ENCODE measurements at regions not wholly inside any gene's neighbourhood (a gene's known extent, or its start where the extent isn't known, plus 50 kb on each side); places are given as distances from the start of the nearest gene placed in this dataset.

DNA sequence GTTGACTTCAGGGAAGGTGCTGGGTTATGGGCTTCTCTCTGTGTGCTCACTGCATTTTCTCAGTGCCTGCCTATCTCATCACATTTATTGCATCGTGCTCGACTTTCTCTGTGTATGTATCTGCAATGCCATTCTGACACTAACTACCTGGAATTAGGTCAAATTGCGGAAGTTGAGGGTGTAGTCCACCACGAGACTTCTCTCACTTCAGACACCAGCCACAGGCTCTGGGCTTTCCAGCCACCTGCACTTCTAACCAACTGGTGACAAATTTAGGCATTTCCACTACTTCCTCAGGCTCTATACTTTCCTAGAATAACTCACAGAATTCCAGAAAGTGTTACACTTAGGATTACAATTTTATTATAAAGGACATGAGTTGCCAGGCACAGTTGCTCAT is 188.6 kb upstream of the ZNF608 start (continued):
- TF ChIP-seq, protein P1, sequence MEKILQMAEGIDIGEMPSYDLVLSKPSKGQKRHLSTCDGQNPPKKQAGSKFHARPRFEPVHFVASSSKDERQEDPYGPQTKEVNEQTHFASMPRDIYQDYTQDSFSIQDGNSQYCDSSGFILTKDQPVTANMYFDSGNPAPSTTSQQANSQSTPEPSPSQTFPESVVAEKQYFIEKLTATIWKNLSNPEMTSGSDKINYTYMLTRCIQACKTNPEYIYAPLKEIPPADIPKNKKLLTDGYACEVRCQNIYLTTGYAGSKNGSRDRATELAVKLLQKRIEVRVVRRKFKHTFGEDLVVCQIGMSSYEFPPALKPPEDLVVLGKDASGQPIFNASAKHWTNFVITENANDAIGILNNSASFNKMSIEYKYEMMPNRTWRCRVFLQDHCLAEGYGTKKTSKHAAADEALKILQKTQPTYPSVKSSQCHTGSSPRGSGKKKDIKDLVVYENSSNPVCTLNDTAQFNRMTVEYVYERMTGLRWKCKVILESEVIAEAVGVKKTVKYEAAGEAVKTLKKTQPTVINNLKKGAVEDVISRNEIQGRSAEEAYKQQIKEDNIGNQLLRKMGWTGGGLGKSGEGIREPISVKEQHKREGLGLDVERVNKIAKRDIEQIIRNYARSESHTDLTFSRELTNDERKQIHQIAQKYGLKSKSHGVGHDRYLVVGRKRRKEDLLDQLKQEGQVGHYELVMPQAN (conservative IDR thresholded peaks at IDR 0.05) = no peak
- TF ChIP-seq ETV6 (conservative IDR thresholded peaks at IDR 0.05 in 1 of 2, IDR thresholded peaks at IDR 0.05 in 1 of 2; ENCODE audit: borderline replicate concordance in 1 of 2, low read depth in 1 of 2) (peak in 1 of 2 experiments; percentile 91; a peak in 2 of 4 replicates), ATF2 (IDR thresholded peaks at IDR 0.05; ENCODE audit: low read length) (peak; percentile 73), DPF2 (IDR thresholded peaks at IDR 0.05) (peak; percentile 93), MYC (IDR thresholded peaks at IDR 0.05; ENCODE audit: insufficient read depth, insufficient read length, insufficient replicate concordance, low read length, severe bottlenecking) (no peak), JUND (IDR thresholded peaks at IDR 0.05; ENCODE audit: low read depth, low read length) (no peak), ZNF687 (IDR thresholded peaks at IDR 0.05) (peak; percentile 66), CTCF (IDR thresholded peaks at IDR 0.05 in 2 of 3, conservative IDR thresholded peaks at IDR 0.05 in 1 of 3; ENCODE audit: control insufficient read depth in 2 of 3, extremely low read depth in 1 of 3, insufficient read depth in 1 of 3, low read depth in 3 of 3, low read length in 3 of 3) (no peak), ZBTB11 (CRISPR knock-in tag; IDR thresholded peaks at IDR 0.05) (no peak), JUNB (IDR thresholded peaks at IDR 0.05) (peak; percentile 66), BACH1 (IDR thresholded peaks at IDR 0.05; ENCODE audit: borderline replicate concordance) (no peak), PAX8 (IDR thresholded peaks at IDR 0.05) (no peak)
- TF ChIP-seq, protein P2, sequence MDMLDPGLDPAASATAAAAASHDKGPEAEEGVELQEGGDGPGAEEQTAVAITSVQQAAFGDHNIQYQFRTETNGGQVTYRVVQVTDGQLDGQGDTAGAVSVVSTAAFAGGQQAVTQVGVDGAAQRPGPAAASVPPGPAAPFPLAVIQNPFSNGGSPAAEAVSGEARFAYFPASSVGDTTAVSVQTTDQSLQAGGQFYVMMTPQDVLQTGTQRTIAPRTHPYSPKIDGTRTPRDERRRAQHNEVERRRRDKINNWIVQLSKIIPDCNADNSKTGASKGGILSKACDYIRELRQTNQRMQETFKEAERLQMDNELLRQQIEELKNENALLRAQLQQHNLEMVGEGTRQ (IDR thresholded peaks at IDR 0.05; ENCODE audit: borderline replicate concordance, low read depth, low read length) = no peak

Measured in GM12878 (cell line).